Thoracic aorta (tissue), 2 donors: ENCODE measurements at regions not wholly inside any gene's neighbourhood (a gene's known extent, or its start where the extent isn't known, plus 50 kb on each side); places are given as distances from the start of the nearest gene placed in this dataset.
"Not testable (repeated sequence)": the region's sequence is repeated elsewhere in the genome, so short reads cannot be mapped to it uniquely, and the experiment has no call there.

Experiments used
- ATAC-seq: fragments of 150-250 bp; one replicate; pipeline ENCODE4 v1.8.0; 2017; ENCODE audit warnings: low read depth; ENCODE audit not compliant: insufficient number of reproducible peaks, low FRiP score
- DNase-seq: peaks from one replicate; pipeline ENCODE4 v3.0.0-alpha.2; 2020; ENCODE audit warnings: low spot score
- H3K27ac ChIP-seq, 2 donors: fragments of 200-600 bp; sonication (generic); 1 replicate in 1 of 2; 2 replicates in 1 of 2; pipeline ENCODE4 v1.5.1; 2016; ENCODE audit warnings: mild to moderate bottlenecking in 2 of 2, moderate library complexity in 2 of 2
- H3K27me3 ChIP-seq: fragments of 200-600 bp; sonication (generic); replicated peaks from 2 replicates; pipeline ENCODE4 v1.6.0; 2016; ENCODE audit warnings: mild to moderate bottlenecking; ENCODE audit not compliant: insufficient read depth
- H3K36me3 ChIP-seq: fragments of 200-600 bp; sonication (generic); one replicate; pipeline ENCODE4 v1.5.1; 2016
- H3K4me1 ChIP-seq, 2 donors: fragments of 200-600 bp; sonication (generic); 1 replicate in 1 of 2; 2 replicates in 1 of 2; pipeline versions ENCODE4 v1.5.1 to v1.6.0; 2016; ENCODE audit warnings: low read depth in 2 of 2, mild to moderate bottlenecking in 1 of 2; ENCODE audit not compliant: control insufficient read depth in 1 of 2
- H3K4me3 ChIP-seq: fragments of 200-600 bp; sonication (generic); 2 replicates; pipeline ENCODE4 v1.5.1; 2016; ENCODE audit warnings: mild to moderate bottlenecking
- H3K9me3 ChIP-seq: fragments of 200-600 bp; sonication (generic); 2 replicates; pipeline ENCODE4 v1.5.1; 2016
- CTCF ChIP-seq: fragments of 200-600 bp; sonication (generic); IDR thresholded peaks from one replicate; pipeline ENCODE4 v1.5.1; 2019; ENCODE audit warnings: antibody characterized with exemption

- no peak overlapping the region for H3K4me3 ChIP-seq
- TF ChIP-seq CTCF: no peak
- ATAC-seq: no peak
Measured at GRCh38 chr12:13905794-13906193, 75.6 kb downstream of the GRIN2B start.

GRCh38 chr12:13900718-13901117 is 80.7 kb downstream of the GRIN2B start:
- Histone ChIP-seq H3K27me3 (no peaks in the 10 kb centered on the region), H3K4me3 (no peak overlapping the region), H3K36me3 (no peaks in the 10 kb centered on the region), H3K4me1 (no peaks in the 10 kb centered on the region), H3K27ac (no peak overlapping the region), H3K9me3 (no peaks in the 10 kb centered on the region)
- DNase-seq: no peak
- no peak for TF ChIP-seq CTCF
- no peak for ATAC-seq

More at GRCh38 chr12:13905794-13906193, 75.6 kb downstream of the GRIN2B start:
- no peaks in the 10 kb centered on the region for H3K36me3 ChIP-seq
- no peaks in the 10 kb centered on the region for H3K9me3 ChIP-seq
- DNase-seq: no peak
- H3K27ac ChIP-seq: no peak overlapping the region
- H3K4me1 ChIP-seq: no peaks in the 10 kb centered on the region
- H3K27me3 ChIP-seq: no peaks in the 10 kb centered on the region

DNA sequence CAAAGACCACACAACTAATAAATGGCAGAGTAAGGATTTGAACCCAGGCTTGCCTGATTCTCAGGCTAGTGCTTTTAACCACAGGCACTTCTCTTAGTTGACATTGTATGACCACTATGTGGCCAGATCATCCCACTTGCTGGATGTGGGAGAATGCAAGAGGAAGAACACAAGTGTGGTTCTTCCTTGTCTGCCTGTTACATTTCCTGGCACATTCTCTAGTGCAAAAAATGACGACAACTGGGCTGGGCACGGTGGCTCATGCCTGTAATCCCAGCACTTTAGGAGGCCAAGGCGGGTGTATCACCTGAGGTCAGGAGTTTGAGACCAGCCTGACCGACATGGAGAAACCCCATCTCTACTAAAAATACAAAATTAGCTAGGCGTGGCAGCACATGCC is 83.0 kb downstream of the GRIN2B start:
- not testable (repeated sequence) for DNase-seq, H3K4me3 ChIP-seq, H3K4me1 ChIP-seq, H3K27ac ChIP-seq, H3K27me3 ChIP-seq, H3K9me3 ChIP-seq, ATAC-seq, H3K36me3 ChIP-seq

GRCh38 chr12:13897811-13898210 is 83.6 kb downstream of the GRIN2B start:
- TF ChIP-seq CTCF: no peak
- no peaks in the 10 kb centered on the region for H3K36me3 ChIP-seq
- H3K4me1 ChIP-seq: no peaks in the 10 kb centered on the region
- no peak overlapping the region for H3K4me3 ChIP-seq
- DNase-seq: no peak
- H3K27me3 ChIP-seq: no peaks in the 10 kb centered on the region
- ATAC-seq: no peak
- no peaks in the 10 kb centered on the region for H3K9me3 ChIP-seq
- no peak overlapping the region for H3K27ac ChIP-seq

- ATAC-seq: no peak
- H3K4me3 ChIP-seq: no peak overlapping the region
- no peak overlapping the region for H3K27ac ChIP-seq
- H3K27me3 ChIP-seq: no peaks in the 10 kb centered on the region
- no peak for DNase-seq
- no peak for TF ChIP-seq CTCF
- H3K36me3 ChIP-seq: no peaks in the 10 kb centered on the region
- no peaks in the 10 kb centered on the region for H3K4me1 ChIP-seq
- no peaks in the 10 kb centered on the region for H3K9me3 ChIP-seq
Measured at GRCh38 chr12:13896063-13896626, 85.3 kb downstream of the GRIN2B start.

- Histone ChIP-seq H3K4me1 (no peaks in the 10 kb centered on the region), H3K27me3 (no peaks in the 10 kb centered on the region), H3K4me3 (no peak overlapping the region), H3K9me3 (no peaks in the 10 kb centered on the region), H3K36me3 (no peaks in the 10 kb centered on the region), H3K27ac (no peak overlapping the region)
- no peak for ATAC-seq
- no peak for TF ChIP-seq CTCF
- DNase-seq: no peak
Measured at GRCh38 chr12:13891902-13892301, 89.5 kb downstream of the GRIN2B start.
